Liver (tissue), 8 donors: ENCODE measurements at regions not wholly inside any gene's neighbourhood (a gene's known extent, or its start where the extent isn't known, plus 50 kb on each side); places are given as distances from the start of the nearest gene placed in this dataset.

ENCODE experiments used
- DNase-seq: peaks from one replicate; pipeline ENCODE4 v3.0.0-alpha.2; 2017; ENCODE audit warnings: low spot score
- H3K27ac ChIP-seq, 2 donors: one replicate each; pipeline ENCODE4 v1.7.0; 2013; ENCODE audit warnings: inconsistent platforms in 2 of 2, low read length in 2 of 2, control low read depth in 1 of 2, low read depth in 1 of 2, mild to moderate bottlenecking in 1 of 2
- H3K27me3 ChIP-seq, 4 donors: one replicate each; pipeline versions ENCODE4 v1.6.1 to v1.7.0; 2013; ENCODE audit warnings: low read length in 3 of 4, inconsistent platforms in 1 of 4, mild to moderate bottlenecking in 1 of 4, moderate library complexity in 1 of 4; ENCODE audit not compliant: control insufficient read depth in 4 of 4, insufficient read depth in 4 of 4
- H3K36me3 ChIP-seq, 4 donors: one replicate each; pipeline versions ENCODE4 v1.6.1 to v1.7.0; 2013; ENCODE audit warnings: low read length in 3 of 4, mild to moderate bottlenecking in 3 of 4, low read depth in 1 of 4, moderate library complexity in 1 of 4; ENCODE audit not compliant: control insufficient read depth in 4 of 4, insufficient read depth in 3 of 4
- H3K4me1 ChIP-seq, 4 donors: one replicate each; pipeline versions ENCODE4 v1.6.1 to v1.7.0; 2013; ENCODE audit warnings: low read length in 3 of 4, mild to moderate bottlenecking in 3 of 4, moderate library complexity in 1 of 4; ENCODE audit not compliant: control insufficient read depth in 4 of 4, insufficient read depth in 4 of 4
- H3K4me3 ChIP-seq, 3 donors: one replicate each; pipeline versions ENCODE4 v1.6.1 to v1.7.0; 2013; ENCODE audit warnings: low read length in 3 of 3, control low read depth in 1 of 3, low read depth in 1 of 3, mild to moderate bottlenecking in 1 of 3
- H3K9ac ChIP-seq, 2 donors: one replicate each; pipeline ENCODE4 v1.7.0; 2013; ENCODE audit warnings: low read length in 2 of 2, mild to moderate bottlenecking in 2 of 2, moderate library complexity in 2 of 2, control low read depth in 1 of 2, low read depth in 1 of 2
- H3K9me3 ChIP-seq, 4 donors: one replicate each; pipeline versions ENCODE4 v1.6.1 to v1.7.0; 2013; ENCODE audit warnings: low read length in 3 of 4; ENCODE audit not compliant: control insufficient read depth in 4 of 4
- EGR1 ChIP-seq, 2 donors: IDR thresholded peaks; 2 replicates each; pipeline ENCODE4 v1.6.1; 2016 to 2018; ENCODE audit warnings: antibody characterized with exemption in 2 of 2, low read depth in 2 of 2
- FOXA1 ChIP-seq: IDR thresholded peaks from 2 replicates; pipeline ENCODE4 v1.6.1; 2016; ENCODE audit warnings: antibody characterized with exemption
- FOXA2 ChIP-seq: IDR thresholded peaks from 2 replicates; pipeline ENCODE4 v1.6.1; 2016; ENCODE audit warnings: antibody characterized with exemption
- GABPA ChIP-seq, 2 donors: IDR thresholded peaks in 1 of 2; conservative IDR thresholded peaks in 1 of 2; 2 replicates each; pipeline ENCODE4 v1.6.1; 2016; ENCODE audit warnings: antibody characterized with exemption in 2 of 2, mild to moderate bottlenecking in 1 of 2, moderate library complexity in 1 of 2
- HNF4A ChIP-seq, 2 donors: conservative IDR thresholded peaks; 2 replicates each; pipeline ENCODE4 v1.6.1; 2016; ENCODE audit warnings: antibody characterized with exemption in 2 of 2, mild to moderate bottlenecking in 2 of 2
- HNF4G ChIP-seq: IDR thresholded peaks from 2 replicates; pipeline ENCODE4 v1.6.1; 2016; ENCODE audit warnings: antibody characterized with exemption
- JUND ChIP-seq, 2 donors: IDR thresholded peaks; 2 replicates each; pipeline ENCODE4 v1.6.1; 2016; ENCODE audit warnings: antibody characterized with exemption in 2 of 2
- RXRA ChIP-seq, 2 donors: IDR thresholded peaks; 2 replicates each; pipeline ENCODE4 v1.6.1; 2017 to 2018; ENCODE audit warnings: antibody characterized with exemption in 2 of 2, mild to moderate bottlenecking in 1 of 2
- SP1 ChIP-seq: IDR thresholded peaks from 2 replicates; pipeline ENCODE4 v1.6.1; 2018; ENCODE audit warnings: antibody characterized with exemption, mild to moderate bottlenecking
- YY1 ChIP-seq: IDR thresholded peaks from 2 replicates; pipeline ENCODE4 v1.6.1; 2016; ENCODE audit warnings: antibody characterized with exemption, mild to moderate bottlenecking
- WGBS: extraction: QIAGEN DNeasy Blood & Tissue Kit; methylation state at CpG from one replicate; pipeline ENCODE4 v1.1.7; 2013; 5-methylcytosine and 5-hydroxymethylcytosine counted together
- TF ChIP-seq, protein P1 (sequence below): IDR thresholded peaks from 2 replicates; pipeline ENCODE4 v1.6.1; 2016; ENCODE audit warnings: antibody characterized with exemption
- TF ChIP-seq, protein P2 (sequence below): IDR thresholded peaks from 2 replicates; pipeline ENCODE4 v1.6.1; 2016; ENCODE audit warnings: antibody characterized with exemption
- TF ChIP-seq, protein P3 (sequence below): IDR thresholded peaks from 2 replicates; pipeline ENCODE4 v1.6.1; 2016; ENCODE audit warnings: antibody characterized with exemption, mild to moderate bottlenecking
- TF ChIP-seq, protein P4 (sequence below): IDR thresholded peaks from 2 replicates; pipeline ENCODE4 v1.6.1; 2016; ENCODE audit warnings: antibody characterized with exemption
- TF ChIP-seq, protein P5 (sequence below): fragments of 150-350 bp; IDR thresholded peaks from 2 replicates; pipeline ENCODE4 v1.5.1; 2017; ENCODE audit warnings: improper control_type of control experiment, low read depth, low read length; ENCODE audit not compliant: missing input control
- donor health status: healthy.
- donor health status: healthy.
- donor health status: healthy.
- donor health status: healthy.
- donor health status: healthy.

DNA sequence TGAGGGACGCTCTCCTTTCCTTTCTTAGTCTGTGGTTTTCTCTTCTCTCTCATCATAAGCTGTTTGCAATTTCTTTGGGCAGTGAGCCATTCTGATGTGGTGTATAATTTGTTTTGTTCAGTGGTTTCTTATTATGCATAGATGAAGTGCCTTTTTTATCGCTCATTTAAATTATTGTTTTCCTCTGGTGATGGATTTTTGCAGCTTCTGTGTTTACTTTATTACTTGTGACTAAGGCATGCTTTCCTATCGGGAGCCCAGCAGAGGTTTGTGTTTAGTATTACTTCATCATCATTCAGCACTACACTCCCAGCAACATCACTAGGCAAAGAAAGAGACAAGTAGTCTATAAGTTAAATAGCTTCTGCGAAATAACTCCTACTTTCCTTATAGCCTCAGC is 586.6 kb upstream of the NOVA1 start:
- Histone ChIP-seq H3K36me3 (no peaks in the 10 kb centered on the region), H3K9ac (no peak overlapping the region), H3K4me1 (no peaks in the 10 kb centered on the region), H3K9me3 (no peaks in the 10 kb centered on the region), H3K4me3 (no peak overlapping the region), H3K27me3 (no peaks in the 10 kb centered on the region), H3K27ac (no peak overlapping the region)
- TF ChIP-seq, protein P1, sequence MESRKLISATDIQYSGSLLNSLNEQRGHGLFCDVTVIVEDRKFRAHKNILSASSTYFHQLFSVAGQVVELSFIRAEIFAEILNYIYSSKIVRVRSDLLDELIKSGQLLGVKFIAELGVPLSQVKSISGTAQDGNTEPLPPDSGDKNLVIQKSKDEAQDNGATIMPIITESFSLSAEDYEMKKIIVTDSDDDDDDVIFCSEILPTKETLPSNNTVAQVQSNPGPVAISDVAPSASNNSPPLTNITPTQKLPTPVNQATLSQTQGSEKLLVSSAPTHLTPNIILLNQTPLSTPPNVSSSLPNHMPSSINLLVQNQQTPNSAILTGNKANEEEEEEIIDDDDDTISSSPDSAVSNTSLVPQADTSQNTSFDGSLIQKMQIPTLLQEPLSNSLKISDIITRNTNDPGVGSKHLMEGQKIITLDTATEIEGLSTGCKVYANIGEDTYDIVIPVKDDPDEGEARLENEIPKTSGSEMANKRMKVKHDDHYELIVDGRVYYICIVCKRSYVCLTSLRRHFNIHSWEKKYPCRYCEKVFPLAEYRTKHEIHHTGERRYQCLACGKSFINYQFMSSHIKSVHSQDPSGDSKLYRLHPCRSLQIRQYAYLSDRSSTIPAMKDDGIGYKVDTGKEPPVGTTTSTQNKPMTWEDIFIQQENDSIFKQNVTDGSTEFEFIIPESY = no peak
- no peak for TF ChIP-seq HNF4G
- no peak for TF ChIP-seq JUND (IDR thresholded peaks at IDR 0.05)
- TF ChIP-seq, protein P2, sequence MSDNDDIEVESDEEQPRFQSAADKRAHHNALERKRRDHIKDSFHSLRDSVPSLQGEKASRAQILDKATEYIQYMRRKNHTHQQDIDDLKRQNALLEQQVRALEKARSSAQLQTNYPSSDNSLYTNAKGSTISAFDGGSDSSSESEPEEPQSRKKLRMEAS = no peak
- TF ChIP-seq FOXA2 = no peak
- TF ChIP-seq, protein P3, sequence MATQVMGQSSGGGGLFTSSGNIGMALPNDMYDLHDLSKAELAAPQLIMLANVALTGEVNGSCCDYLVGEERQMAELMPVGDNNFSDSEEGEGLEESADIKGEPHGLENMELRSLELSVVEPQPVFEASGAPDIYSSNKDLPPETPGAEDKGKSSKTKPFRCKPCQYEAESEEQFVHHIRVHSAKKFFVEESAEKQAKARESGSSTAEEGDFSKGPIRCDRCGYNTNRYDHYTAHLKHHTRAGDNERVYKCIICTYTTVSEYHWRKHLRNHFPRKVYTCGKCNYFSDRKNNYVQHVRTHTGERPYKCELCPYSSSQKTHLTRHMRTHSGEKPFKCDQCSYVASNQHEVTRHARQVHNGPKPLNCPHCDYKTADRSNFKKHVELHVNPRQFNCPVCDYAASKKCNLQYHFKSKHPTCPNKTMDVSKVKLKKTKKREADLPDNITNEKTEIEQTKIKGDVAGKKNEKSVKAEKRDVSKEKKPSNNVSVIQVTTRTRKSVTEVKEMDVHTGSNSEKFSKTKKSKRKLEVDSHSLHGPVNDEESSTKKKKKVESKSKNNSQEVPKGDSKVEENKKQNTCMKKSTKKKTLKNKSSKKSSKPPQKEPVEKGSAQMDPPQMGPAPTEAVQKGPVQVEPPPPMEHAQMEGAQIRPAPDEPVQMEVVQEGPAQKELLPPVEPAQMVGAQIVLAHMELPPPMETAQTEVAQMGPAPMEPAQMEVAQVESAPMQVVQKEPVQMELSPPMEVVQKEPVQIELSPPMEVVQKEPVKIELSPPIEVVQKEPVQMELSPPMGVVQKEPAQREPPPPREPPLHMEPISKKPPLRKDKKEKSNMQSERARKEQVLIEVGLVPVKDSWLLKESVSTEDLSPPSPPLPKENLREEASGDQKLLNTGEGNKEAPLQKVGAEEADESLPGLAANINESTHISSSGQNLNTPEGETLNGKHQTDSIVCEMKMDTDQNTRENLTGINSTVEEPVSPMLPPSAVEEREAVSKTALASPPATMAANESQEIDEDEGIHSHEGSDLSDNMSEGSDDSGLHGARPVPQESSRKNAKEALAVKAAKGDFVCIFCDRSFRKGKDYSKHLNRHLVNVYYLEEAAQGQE = no peak
- TF ChIP-seq, protein P4, sequence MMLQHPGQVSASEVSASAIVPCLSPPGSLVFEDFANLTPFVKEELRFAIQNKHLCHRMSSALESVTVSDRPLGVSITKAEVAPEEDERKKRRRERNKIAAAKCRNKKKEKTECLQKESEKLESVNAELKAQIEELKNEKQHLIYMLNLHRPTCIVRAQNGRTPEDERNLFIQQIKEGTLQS = no peak
- no peak for TF ChIP-seq GABPA (IDR thresholded peaks at IDR 0.05 in 1 of 2, conservative IDR thresholded peaks at IDR 0.05 in 1 of 2)
- TF ChIP-seq, protein P5, sequence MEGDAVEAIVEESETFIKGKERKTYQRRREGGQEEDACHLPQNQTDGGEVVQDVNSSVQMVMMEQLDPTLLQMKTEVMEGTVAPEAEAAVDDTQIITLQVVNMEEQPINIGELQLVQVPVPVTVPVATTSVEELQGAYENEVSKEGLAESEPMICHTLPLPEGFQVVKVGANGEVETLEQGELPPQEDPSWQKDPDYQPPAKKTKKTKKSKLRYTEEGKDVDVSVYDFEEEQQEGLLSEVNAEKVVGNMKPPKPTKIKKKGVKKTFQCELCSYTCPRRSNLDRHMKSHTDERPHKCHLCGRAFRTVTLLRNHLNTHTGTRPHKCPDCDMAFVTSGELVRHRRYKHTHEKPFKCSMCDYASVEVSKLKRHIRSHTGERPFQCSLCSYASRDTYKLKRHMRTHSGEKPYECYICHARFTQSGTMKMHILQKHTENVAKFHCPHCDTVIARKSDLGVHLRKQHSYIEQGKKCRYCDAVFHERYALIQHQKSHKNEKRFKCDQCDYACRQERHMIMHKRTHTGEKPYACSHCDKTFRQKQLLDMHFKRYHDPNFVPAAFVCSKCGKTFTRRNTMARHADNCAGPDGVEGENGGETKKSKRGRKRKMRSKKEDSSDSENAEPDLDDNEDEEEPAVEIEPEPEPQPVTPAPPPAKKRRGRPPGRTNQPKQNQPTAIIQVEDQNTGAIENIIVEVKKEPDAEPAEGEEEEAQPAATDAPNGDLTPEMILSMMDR = no peak
- TF ChIP-seq SP1 = no peak
- no peak for TF ChIP-seq FOXA1
- TF ChIP-seq HNF4A (conservative IDR thresholded peaks at IDR 0.05) = no peak
- no peak for TF ChIP-seq YY1
- no peak for TF ChIP-seq RXRA (IDR thresholded peaks at IDR 0.05)
- TF ChIP-seq EGR1 (IDR thresholded peaks at IDR 0.05; ENCODE audit: low read depth in 2 of 2) = no peak
- DNase-seq = no peak
- 73% methylated on average over 4 of the region's 4 CpGs for WGBS

DNA sequence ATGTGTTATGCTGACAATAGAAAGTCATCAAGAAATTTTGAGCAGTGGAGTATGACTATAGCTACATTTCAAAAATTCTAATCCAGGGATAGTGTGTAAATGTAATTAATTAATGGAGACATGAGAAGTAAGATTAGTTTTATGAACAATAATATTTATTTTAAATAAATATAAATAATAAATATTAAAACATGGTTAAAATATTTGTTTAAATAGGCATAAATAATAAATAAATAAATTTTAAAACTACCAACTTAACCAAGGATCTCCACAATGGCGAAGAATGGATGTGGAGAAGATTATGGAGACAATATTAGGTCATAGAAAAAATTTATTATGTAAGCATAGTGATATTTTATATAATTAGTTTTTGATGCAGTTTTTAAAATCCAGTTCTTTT is 588.2 kb upstream of the NOVA1 start:
- no peaks in the 10 kb centered on the region for H3K4me1 ChIP-seq
- 70% methylated on average over 1 of the region's 1 CpG for WGBS
- no peak for DNase-seq
- no peaks in the 10 kb centered on the region for H3K27me3 ChIP-seq
- no peak overlapping the region for H3K27ac ChIP-seq
- H3K4me3 ChIP-seq = no peak overlapping the region
- TF ChIP-seq, protein P5 = no peak
- TF ChIP-seq FOXA1 (no peak), FOXA2 (no peak), EGR1 (IDR thresholded peaks at IDR 0.05; ENCODE audit: low read depth in 2 of 2) (no peak), RXRA (IDR thresholded peaks at IDR 0.05) (no peak), HNF4G (no peak), JUND (IDR thresholded peaks at IDR 0.05) (no peak), SP1 (no peak)
- TF ChIP-seq, protein P3 = no peak
- no peaks in the 10 kb centered on the region for H3K9me3 ChIP-seq
- H3K9ac ChIP-seq = no peak overlapping the region
- no peaks in the 10 kb centered on the region for H3K36me3 ChIP-seq
